Panc1 (cell line): ENCODE measurements at regions not wholly inside any gene's neighbourhood (a gene's known extent, or its start where the extent isn't known, plus 50 kb on each side); places are given as distances from the start of the nearest gene placed in this dataset.

ENCODE experiments used
- ATAC-seq: fragments of 200-7000 bp; cut with Tn5 transposase; 2 replicates; pipeline ENCODE4 v1.9.1; 2020; ENCODE audit warnings: mild to moderate bottlenecking, moderate library complexity
- BruUV-seq: library from RNA; stranded (reverse); fragments of 400-500 nt; replicated peaks from 2 replicates; lab custom pipeline; 2021; lab: Mats Ljungman, UMichigan
- CTCF ChIA-PET: fragments of 300-600 bp; sonication (Branson Sonifier 250); formaldehyde crosslinking; loops from one replicate; lab custom pipeline; 2022; ENCODE audit warnings: antibody characterized with exemption; lab: Charles Lee
- POLR2A ChIA-PET: fragments of 300-600 bp; sonication (Branson Sonifier 250); formaldehyde crosslinking; loops from one replicate; lab custom pipeline; 2022; ENCODE audit warnings: antibody characterized with exemption; lab: Charles Lee
- DNase-seq: peaks from one replicate; pipeline ENCODE4 v3.0.0-alpha.2; 2010; ENCODE audit warnings: low read depth, low spot score
- H3K27ac ChIP-seq: 2 replicates; pipeline ENCODE4 v1.5.1; 2011; ENCODE audit warnings: mild to moderate bottlenecking, low read length, inconsistent platforms
- H3K27me3 ChIP-seq: fragments of 200-500 bp; sonication (Bioruptor generic); 2 replicates; pipeline ENCODE4 v1.6.0; 2014; ENCODE audit warnings: low read length, inconsistent platforms; ENCODE audit not compliant: control insufficient read depth, insufficient read depth
- H3K36me3 ChIP-seq: fragments of 200-500 bp; sonication (Bioruptor generic); 2 replicates; pipeline ENCODE4 v1.5.1; 2014; ENCODE audit warnings: inconsistent platforms, mild to moderate bottlenecking, low read length, moderate library complexity; ENCODE audit not compliant: control insufficient read depth, insufficient read depth
- H3K4me1 ChIP-seq: 2 replicates; pipeline ENCODE4 v1.5.1; 2011; ENCODE audit warnings: inconsistent platforms, mild to moderate bottlenecking, low read length, moderate library complexity; ENCODE audit not compliant: control insufficient read depth, insufficient read depth
- H3K4me3 ChIP-seq, 2 experiments: 2 replicates each; pipeline ENCODE4 v1.5.1; 2011 to 2012; ENCODE audit warnings: low read depth in 2 of 2, low read length in 2 of 2, mild to moderate bottlenecking in 2 of 2, inconsistent platforms in 1 of 2, moderate library complexity in 1 of 2
- H3K9me3 ChIP-seq: fragments of 200-500 bp; sonication (Bioruptor generic); 2 replicates; pipeline ENCODE4 v1.5.1; 2014; ENCODE audit warnings: low read depth, mild to moderate bottlenecking, inconsistent platforms, low read length, moderate library complexity; ENCODE audit not compliant: control insufficient read depth, insufficient read depth
- POLR2AphosphoS5 ChIP-seq: IDR thresholded peaks from 2 replicates; pipeline ENCODE4 v1.6.1; 2012; ENCODE audit warnings: mild to moderate bottlenecking, low read depth, low read length, moderate library complexity
- SIN3A ChIP-seq: IDR thresholded peaks from 2 replicates; pipeline ENCODE4 v1.6.1; 2012; ENCODE audit warnings: low read depth, mild to moderate bottlenecking, low read length, moderate library complexity, borderline replicate concordance; ENCODE audit not compliant: insufficient read depth
- TCF7L2 ChIP-seq: IDR thresholded peaks from 2 replicates; pipeline ENCODE4 v1.6.1; 2011; ENCODE audit warnings: mild to moderate bottlenecking, low read depth, low read length, inconsistent platforms
- in situ Hi-C: cut with HindIII; loops from 2 replicates; pipeline ENCODE4 v1.10.0; 2016; ENCODE audit warnings: low sequenced_read_pairs, low pct_unique_long_range_greater_than_20kb
- intact Hi-C: fragments of 100-400 bp; cut with micrococcal nuclease; formaldehyde crosslinking; loops from one replicate; pipeline ENCODE4 v1.10.0; 2022; ENCODE audit not compliant: unreplicated experiment
- TF ChIP-seq, protein P1 (sequence below): fragments of 450-650 bp; IDR thresholded peaks from 2 replicates; pipeline ENCODE4 v1.5.1; 2017; ENCODE audit warnings: mild to moderate bottlenecking
- TF ChIP-seq, protein P2 (sequence below), 2 experiments: IDR thresholded peaks; 2 replicates each; pipeline ENCODE4 v1.6.1; 2011 to 2012; ENCODE audit warnings: low read depth in 2 of 2, control low read depth in 1 of 2, low read length in 1 of 2, mild to moderate bottlenecking in 1 of 2, moderate library complexity in 1 of 2; ENCODE audit not compliant: insufficient read depth in 1 of 2

DNA sequence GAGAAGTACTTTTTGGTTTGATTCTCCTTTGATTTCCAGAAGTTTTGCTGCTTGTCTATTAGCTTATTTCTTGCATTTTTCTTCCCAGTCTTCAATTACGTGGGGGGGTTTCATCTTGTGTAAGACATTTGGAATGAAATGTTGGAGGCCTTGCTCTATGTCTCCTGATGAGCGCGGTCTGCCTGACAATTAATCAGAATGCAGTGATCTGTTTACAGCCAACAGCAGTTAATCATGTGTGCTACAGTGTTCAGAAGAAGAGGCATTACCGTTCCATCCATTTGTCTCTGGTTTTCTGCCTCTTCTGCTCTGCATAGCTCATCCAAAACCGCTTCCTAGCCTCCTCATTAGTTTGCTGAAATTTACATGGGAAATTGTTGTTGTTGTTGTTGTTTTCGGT, 134.4 kb upstream of the ST6GAL2 start:
- ATAC-seq, result no peak
- no TSS peak for BruUV-seq
- H3K27ac ChIP-seq, result no peak overlapping the region
- CTCF ChIA-PET, result no interaction called here
- intact Hi-C loops, result no loop called here
- no peaks in the 10 kb centered on the region for H3K4me1 ChIP-seq
- no peaks in the 10 kb centered on the region for H3K27me3 ChIP-seq
- TF ChIP-seq POLR2AphosphoS5 (no peak), SIN3A (no peak), TCF7L2 (no peak)
- TF ChIP-seq, protein P1, sequence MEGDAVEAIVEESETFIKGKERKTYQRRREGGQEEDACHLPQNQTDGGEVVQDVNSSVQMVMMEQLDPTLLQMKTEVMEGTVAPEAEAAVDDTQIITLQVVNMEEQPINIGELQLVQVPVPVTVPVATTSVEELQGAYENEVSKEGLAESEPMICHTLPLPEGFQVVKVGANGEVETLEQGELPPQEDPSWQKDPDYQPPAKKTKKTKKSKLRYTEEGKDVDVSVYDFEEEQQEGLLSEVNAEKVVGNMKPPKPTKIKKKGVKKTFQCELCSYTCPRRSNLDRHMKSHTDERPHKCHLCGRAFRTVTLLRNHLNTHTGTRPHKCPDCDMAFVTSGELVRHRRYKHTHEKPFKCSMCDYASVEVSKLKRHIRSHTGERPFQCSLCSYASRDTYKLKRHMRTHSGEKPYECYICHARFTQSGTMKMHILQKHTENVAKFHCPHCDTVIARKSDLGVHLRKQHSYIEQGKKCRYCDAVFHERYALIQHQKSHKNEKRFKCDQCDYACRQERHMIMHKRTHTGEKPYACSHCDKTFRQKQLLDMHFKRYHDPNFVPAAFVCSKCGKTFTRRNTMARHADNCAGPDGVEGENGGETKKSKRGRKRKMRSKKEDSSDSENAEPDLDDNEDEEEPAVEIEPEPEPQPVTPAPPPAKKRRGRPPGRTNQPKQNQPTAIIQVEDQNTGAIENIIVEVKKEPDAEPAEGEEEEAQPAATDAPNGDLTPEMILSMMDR, result no peak
- TF ChIP-seq, protein P2, sequence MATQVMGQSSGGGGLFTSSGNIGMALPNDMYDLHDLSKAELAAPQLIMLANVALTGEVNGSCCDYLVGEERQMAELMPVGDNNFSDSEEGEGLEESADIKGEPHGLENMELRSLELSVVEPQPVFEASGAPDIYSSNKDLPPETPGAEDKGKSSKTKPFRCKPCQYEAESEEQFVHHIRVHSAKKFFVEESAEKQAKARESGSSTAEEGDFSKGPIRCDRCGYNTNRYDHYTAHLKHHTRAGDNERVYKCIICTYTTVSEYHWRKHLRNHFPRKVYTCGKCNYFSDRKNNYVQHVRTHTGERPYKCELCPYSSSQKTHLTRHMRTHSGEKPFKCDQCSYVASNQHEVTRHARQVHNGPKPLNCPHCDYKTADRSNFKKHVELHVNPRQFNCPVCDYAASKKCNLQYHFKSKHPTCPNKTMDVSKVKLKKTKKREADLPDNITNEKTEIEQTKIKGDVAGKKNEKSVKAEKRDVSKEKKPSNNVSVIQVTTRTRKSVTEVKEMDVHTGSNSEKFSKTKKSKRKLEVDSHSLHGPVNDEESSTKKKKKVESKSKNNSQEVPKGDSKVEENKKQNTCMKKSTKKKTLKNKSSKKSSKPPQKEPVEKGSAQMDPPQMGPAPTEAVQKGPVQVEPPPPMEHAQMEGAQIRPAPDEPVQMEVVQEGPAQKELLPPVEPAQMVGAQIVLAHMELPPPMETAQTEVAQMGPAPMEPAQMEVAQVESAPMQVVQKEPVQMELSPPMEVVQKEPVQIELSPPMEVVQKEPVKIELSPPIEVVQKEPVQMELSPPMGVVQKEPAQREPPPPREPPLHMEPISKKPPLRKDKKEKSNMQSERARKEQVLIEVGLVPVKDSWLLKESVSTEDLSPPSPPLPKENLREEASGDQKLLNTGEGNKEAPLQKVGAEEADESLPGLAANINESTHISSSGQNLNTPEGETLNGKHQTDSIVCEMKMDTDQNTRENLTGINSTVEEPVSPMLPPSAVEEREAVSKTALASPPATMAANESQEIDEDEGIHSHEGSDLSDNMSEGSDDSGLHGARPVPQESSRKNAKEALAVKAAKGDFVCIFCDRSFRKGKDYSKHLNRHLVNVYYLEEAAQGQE (IDR thresholded peaks at IDR 0.05; ENCODE audit: insufficient read depth in 1 of 2, low read depth in 2 of 2, low read length in 1 of 2), result no peak
- no peak overlapping the region for H3K4me3 ChIP-seq
- in situ Hi-C loops, result no loop called here
- no peaks in the 10 kb centered on the region for H3K9me3 ChIP-seq
- H3K36me3 ChIP-seq, result no peaks in the 10 kb centered on the region
- POLR2A ChIA-PET, result no interaction called here
- DNase-seq, result no peak

DNA sequence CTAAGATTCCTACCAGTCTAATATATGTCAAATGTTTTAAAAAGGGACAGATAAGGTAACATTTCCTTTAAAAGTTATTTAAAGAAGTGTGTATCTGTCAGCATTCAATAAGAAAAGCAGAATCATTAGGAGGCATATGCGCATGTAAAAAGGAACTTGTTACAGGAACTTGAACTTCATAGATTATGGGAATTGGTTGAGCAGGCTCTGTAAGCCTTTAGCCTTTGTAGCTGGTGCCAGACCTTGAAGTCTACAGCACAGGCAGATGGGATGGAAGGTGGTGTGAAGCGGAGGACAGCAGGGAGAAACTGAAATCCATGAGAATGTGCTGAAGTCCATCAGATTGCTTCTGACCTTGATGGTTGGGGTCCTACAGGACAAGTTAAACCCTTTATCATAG, 138.3 kb upstream of the ST6GAL2 start:
- H3K27ac ChIP-seq, result no peak overlapping the region
- BruUV-seq, result no TSS peak
- in situ Hi-C loops, result no loop called here

More for the DNA sequence above, 138.3 kb upstream of the ST6GAL2 start:
- Histone ChIP-seq H3K27me3 (no peaks in the 10 kb centered on the region), H3K9me3 (no peaks in the 10 kb centered on the region), H3K4me1 (no peaks in the 10 kb centered on the region), H3K4me3 (no peak overlapping the region), H3K36me3 (no peaks in the 10 kb centered on the region)
- TF ChIP-seq TCF7L2, result no peak
- TF ChIP-seq, protein P2 (IDR thresholded peaks at IDR 0.05; ENCODE audit: insufficient read depth in 1 of 2, low read depth in 2 of 2, low read length in 1 of 2), result no peak
- no peak for TF ChIP-seq SIN3A
- no peak for TF ChIP-seq POLR2AphosphoS5
- TF ChIP-seq, protein P1, result no peak
- intact Hi-C loops, result no loop called here
- CTCF ChIA-PET, result no interaction called here
- POLR2A ChIA-PET, result no interaction called here
- DNase-seq, result no peak
- ATAC-seq, result no peak
